ENCODE measurements at regions not wholly inside any gene's neighbourhood (a gene's known extent, or its start where the extent isn't known, plus 50 kb on each side); places are given as distances from the start of the nearest gene placed in this dataset.

DNA sequence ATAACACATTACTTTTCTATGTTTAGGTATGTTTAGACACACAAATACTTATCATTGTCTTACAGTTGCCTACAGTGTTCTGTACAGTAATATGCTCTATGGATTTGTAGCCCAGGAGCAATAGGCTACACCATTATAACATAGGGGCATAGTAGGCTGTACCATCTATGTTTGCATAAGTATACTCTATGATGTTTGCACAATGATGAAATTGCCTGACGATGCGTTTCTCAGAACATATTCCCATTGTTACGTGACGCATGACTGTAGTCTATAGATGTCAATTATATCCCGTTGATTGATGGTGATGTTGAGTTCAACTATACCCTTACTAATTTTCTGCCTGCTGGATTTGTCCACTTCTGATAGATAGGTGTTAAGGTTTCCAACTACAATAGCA, 139.4 kb upstream of the PFN2 start:
- Histone ChIP-seq H3K27me3 (ENCODE audit: control insufficient read depth, insufficient read depth, low read length) (no peaks in the 10 kb centered on the region), H3K4me3 (ENCODE audit: low read length in 3 of 3) (no peak overlapping the region), H3K4me1 (ENCODE audit: control insufficient read depth in 2 of 3, insufficient read depth in 2 of 3, low read depth in 1 of 3, low read length in 3 of 3) (peaks cover 0 to 3% (median 0%) of the 10 kb centered on the region in 3 donors), H3K36me3 (ENCODE audit: control insufficient read depth in 2 of 3, insufficient read depth in 3 of 3, low read length in 3 of 3) (no peaks in the 10 kb centered on the region), H3K9ac (ENCODE audit: low read length in 3 of 3) (no peak overlapping the region), H3K9me3 (ENCODE audit: control insufficient read depth in 2 of 3, insufficient read depth in 1 of 3, low read length in 3 of 3) (no peaks in the 10 kb centered on the region), H3K27ac (ENCODE audit: low read depth in 2 of 2, low read length in 2 of 2) (no peak overlapping the region)
- FAIRE-seq, result no peak
- intact Hi-C loops (cut with DNase I), result no loop called here
- no peak for DNase-seq
- TF ChIP-seq, protein P1, sequence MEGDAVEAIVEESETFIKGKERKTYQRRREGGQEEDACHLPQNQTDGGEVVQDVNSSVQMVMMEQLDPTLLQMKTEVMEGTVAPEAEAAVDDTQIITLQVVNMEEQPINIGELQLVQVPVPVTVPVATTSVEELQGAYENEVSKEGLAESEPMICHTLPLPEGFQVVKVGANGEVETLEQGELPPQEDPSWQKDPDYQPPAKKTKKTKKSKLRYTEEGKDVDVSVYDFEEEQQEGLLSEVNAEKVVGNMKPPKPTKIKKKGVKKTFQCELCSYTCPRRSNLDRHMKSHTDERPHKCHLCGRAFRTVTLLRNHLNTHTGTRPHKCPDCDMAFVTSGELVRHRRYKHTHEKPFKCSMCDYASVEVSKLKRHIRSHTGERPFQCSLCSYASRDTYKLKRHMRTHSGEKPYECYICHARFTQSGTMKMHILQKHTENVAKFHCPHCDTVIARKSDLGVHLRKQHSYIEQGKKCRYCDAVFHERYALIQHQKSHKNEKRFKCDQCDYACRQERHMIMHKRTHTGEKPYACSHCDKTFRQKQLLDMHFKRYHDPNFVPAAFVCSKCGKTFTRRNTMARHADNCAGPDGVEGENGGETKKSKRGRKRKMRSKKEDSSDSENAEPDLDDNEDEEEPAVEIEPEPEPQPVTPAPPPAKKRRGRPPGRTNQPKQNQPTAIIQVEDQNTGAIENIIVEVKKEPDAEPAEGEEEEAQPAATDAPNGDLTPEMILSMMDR (IDR thresholded peaks at IDR 0.05; ENCODE audit: borderline replicate concordance, extremely low read depth, insufficient read depth), result no peak

DNA sequence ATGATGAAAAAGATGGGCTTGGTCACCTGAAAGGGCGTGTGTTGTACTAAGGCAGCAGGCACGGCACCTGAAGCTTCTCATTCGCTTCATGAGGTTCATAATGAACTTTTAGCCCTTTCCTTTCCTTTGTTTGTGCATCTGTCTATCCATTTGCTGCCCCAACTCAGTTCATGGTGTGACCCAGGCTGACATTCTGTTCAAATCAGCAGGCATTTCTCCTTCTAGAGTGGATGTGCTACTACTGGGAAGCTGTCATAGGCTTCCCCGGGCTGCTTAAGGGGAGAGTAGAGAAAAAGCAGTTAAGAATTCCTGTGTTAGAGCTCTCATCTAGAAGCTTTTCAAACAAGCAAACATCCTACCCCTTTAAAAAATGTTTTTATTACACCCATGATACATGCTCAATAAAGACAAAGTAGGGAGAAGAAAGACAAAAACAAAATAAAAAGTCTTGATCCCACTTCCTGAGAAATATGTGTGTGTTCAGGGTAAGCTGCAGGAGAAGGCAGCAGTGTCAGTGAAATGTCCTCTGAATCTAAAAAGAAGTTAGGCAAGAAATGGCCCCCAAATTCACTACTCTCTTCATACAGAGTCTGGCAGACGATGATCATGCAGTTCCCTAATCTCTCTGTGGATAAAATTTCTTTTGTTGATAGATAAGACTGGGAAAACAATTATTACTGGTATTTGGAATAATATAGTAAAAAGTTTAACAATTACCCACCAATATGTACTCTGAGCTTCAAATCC, 136.9 kb upstream of the PFN2 start:
- H3K27me3 ChIP-seq (ENCODE audit: control insufficient read depth, insufficient read depth, low read length), result no peaks in the 10 kb centered on the region

DNA sequence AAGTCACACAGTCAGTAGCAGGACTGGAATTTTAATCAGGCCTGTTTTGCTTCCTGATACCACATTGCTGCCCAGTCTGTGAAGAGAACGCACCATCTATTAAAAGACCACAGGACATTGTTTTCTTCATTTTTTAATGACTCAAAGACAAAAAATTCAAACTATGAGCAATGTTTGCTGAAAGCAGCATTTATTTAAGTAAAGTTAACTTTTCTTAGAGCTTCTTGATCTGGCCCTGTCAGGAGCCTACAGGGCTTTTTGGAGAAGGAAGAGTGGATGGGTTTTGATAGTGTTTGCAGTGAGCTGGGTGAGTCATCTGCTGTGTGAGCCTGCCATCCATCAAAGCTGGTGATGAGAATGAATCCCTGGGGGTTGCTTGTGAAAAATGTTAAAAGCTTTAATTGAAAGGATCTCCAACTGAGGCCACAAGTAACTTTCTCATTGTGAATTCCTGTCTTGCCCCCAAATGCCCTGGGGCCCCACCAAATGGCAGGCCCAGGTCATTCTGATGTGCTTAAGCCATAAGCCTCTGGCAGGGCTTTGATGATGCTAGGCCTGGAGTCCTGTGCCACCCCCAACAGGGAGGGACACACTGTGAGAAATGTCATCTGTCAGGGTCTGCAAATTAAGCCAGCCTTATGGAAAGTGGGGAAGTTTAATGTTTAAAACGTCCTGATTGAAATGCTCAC, 136.2 kb upstream of the PFN2 start:
- DNase-seq, result no peak
- FAIRE-seq, result no peak
- no peaks in the 10 kb centered on the region for H3K27me3 ChIP-seq (ENCODE audit: control insufficient read depth, insufficient read depth, low read length)

More for the DNA sequence above, 136.9 kb upstream of the PFN2 start:
- Histone ChIP-seq H3K9ac (ENCODE audit: low read length in 3 of 3) (no peak overlapping the region), H3K27ac (ENCODE audit: low read depth in 2 of 2, low read length in 2 of 2) (no peak overlapping the region), H3K4me3 (ENCODE audit: low read length in 3 of 3) (no peak overlapping the region), H3K36me3 (ENCODE audit: control insufficient read depth in 2 of 3, insufficient read depth in 3 of 3, low read length in 3 of 3) (no peaks in the 10 kb centered on the region), H3K4me1 (ENCODE audit: control insufficient read depth in 2 of 3, insufficient read depth in 2 of 3, low read depth in 1 of 3, low read length in 3 of 3) (peaks cover 0 to 3% (median 0%) of the 10 kb centered on the region in 3 donors), H3K9me3 (ENCODE audit: control insufficient read depth in 2 of 3, insufficient read depth in 1 of 3, low read length in 3 of 3) (no peaks in the 10 kb centered on the region)
- DNase-seq (no peak), FAIRE-seq (no peak)
- intact Hi-C loops (cut with DNase I), result no loop called here
- TF ChIP-seq, protein P1 (IDR thresholded peaks at IDR 0.05; ENCODE audit: borderline replicate concordance, extremely low read depth, insufficient read depth), result no peak

More for the DNA sequence above, 136.2 kb upstream of the PFN2 start:
- H3K9ac ChIP-seq (ENCODE audit: low read length in 3 of 3), result no peak overlapping the region
- H3K4me1 ChIP-seq (ENCODE audit: control insufficient read depth in 2 of 3, insufficient read depth in 2 of 3, low read depth in 1 of 3, low read length in 3 of 3), result peaks cover 0 to 3% (median 0%) of the 10 kb centered on the region in 3 donors
- H3K36me3 ChIP-seq (ENCODE audit: control insufficient read depth in 2 of 3, insufficient read depth in 3 of 3, low read length in 3 of 3), result no peaks in the 10 kb centered on the region
- H3K27ac ChIP-seq (ENCODE audit: low read depth in 2 of 2, low read length in 2 of 2), result no peak overlapping the region
- no peak overlapping the region for H3K4me3 ChIP-seq (ENCODE audit: low read length in 3 of 3)
- intact Hi-C loops (cut with DNase I), result no loop called here
- TF ChIP-seq, protein P1 (IDR thresholded peaks at IDR 0.05; ENCODE audit: borderline replicate concordance, extremely low read depth, insufficient read depth), result no peak
- H3K9me3 ChIP-seq (ENCODE audit: control insufficient read depth in 2 of 3, insufficient read depth in 1 of 3, low read length in 3 of 3), result no peaks in the 10 kb centered on the region

Data from kidney (tissue), 13 donors.